Spleen (tissue), 7 donors: ENCODE measurements at regions not wholly inside any gene's neighbourhood (a gene's known extent, or its start where the extent isn't known, plus 50 kb on each side); places are given as distances from the start of the nearest gene placed in this dataset.

ENCODE experiments used
- POLR2A ChIP-seq, 3 donors: fragments of 450-650 bp; IDR thresholded peaks; one replicate each; pipeline ENCODE4 v1.5.1; 2017; ENCODE audit warnings: antibody characterized with exemption in 3 of 3, mild to moderate bottlenecking in 1 of 3
- POLR2AphosphoS5 ChIP-seq, 3 donors: sonication (generic); formaldehyde crosslinking; IDR thresholded peaks; one replicate each; pipeline ENCODE4 v1.5.1; 2017; ENCODE audit warnings: antibody characterized with exemption in 3 of 3
- TF ChIP-seq, protein P1 (sequence below), 11 experiments: fragments of 200-600 bp in 7 of 11; fragments of 450-650 bp in 4 of 11; sonication (generic) in 4 of 11; IDR thresholded peaks in 8 of 11; conservative IDR thresholded peaks in 3 of 11; 1 replicate in 7 of 11; 2 replicates in 4 of 11; pipeline versions ENCODE4 v1.4.0 to v1.8.0; 2016 to 2021; ENCODE audit warnings: antibody characterized with exemption in 11 of 11, inconsistent platforms in 4 of 11, mild to moderate bottlenecking in 1 of 11
- donor health status: DM: no; HTN: no; CAD: no; lungs with moderate emphysema.
- donor health status: DM: no; HTN: no; CAD: no.
- donor health status: DM: no; HTN: no; CAD: no.

DNA sequence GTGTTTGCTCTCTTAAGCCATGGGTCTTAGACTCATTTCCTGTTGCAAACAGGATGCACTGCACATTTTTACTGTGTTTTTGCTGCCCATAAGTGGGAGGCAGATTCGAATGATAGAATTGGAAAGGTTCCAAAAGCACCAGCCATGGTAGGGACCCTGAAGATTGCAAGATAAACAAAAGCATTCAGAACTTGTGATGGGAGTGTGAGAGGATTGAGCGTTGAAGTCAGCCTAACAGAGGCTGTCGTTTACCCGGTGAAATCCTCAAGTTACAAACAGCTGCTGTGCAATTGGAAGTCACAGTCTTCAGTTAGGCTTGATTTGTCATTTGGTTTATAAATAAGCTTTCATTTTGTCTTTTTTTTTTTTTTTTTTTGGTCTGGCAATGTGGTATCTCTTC, 192.7 kb upstream of the MKI67 start:
- TF ChIP-seq, protein P1, sequence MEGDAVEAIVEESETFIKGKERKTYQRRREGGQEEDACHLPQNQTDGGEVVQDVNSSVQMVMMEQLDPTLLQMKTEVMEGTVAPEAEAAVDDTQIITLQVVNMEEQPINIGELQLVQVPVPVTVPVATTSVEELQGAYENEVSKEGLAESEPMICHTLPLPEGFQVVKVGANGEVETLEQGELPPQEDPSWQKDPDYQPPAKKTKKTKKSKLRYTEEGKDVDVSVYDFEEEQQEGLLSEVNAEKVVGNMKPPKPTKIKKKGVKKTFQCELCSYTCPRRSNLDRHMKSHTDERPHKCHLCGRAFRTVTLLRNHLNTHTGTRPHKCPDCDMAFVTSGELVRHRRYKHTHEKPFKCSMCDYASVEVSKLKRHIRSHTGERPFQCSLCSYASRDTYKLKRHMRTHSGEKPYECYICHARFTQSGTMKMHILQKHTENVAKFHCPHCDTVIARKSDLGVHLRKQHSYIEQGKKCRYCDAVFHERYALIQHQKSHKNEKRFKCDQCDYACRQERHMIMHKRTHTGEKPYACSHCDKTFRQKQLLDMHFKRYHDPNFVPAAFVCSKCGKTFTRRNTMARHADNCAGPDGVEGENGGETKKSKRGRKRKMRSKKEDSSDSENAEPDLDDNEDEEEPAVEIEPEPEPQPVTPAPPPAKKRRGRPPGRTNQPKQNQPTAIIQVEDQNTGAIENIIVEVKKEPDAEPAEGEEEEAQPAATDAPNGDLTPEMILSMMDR (IDR thresholded peaks at IDR 0.05 in 8 of 11, conservative IDR thresholded peaks at IDR 0.05 in 3 of 11): no peak
- no peak for TF ChIP-seq POLR2AphosphoS5 (IDR thresholded peaks at IDR 0.05)
- TF ChIP-seq POLR2A (IDR thresholded peaks at IDR 0.05): no peak
